ENCODE measurements at regions not wholly inside any gene's neighbourhood (a gene's known extent, or its start where the extent isn't known, plus 50 kb on each side); places are given as distances from the start of the nearest gene placed in this dataset.

- POLR2A ChIA-PET = no interaction called here
- in situ Hi-C loops (cut with HindIII; ENCODE audit: extremely low pct_ligation_motif_present, low pct_unique_long_range_greater_than_20kb) (no loop called here), intact Hi-C loops (cut with micrococcal nuclease; ENCODE audit: unreplicated experiment) (no loop called here)
- Histone ChIP-seq H3K27me3 (ENCODE audit: control insufficient read depth in 1 of 2, insufficient read depth in 2 of 2, low read length in 2 of 2) (no peaks in the 10 kb centered on the region), H3K4me2 (ENCODE audit: low read depth, low read length) (no peak overlapping the region), H3K9me3 (ENCODE audit: low read length) (peaks cover 11% of the 10 kb centered on the region; the same call in 1 of the 2 replicates), H2AFZ (ENCODE audit: low read length) (no peak overlapping the region), H3K9ac (ENCODE audit: insufficient read depth, low read depth, low read length) (no peak overlapping the region), H3K4me1 (ENCODE audit: insufficient read depth, low read length) (no peaks in the 10 kb centered on the region), H4K20me1 (ENCODE audit: insufficient read depth, low read length) (no peaks in the 10 kb centered on the region), H3K4me3 (replicated peaks in 1 of 3; ENCODE audit: insufficient read depth in 1 of 3, low read depth in 2 of 3, low read length in 3 of 3) (no peak overlapping the region), H3K79me2 (ENCODE audit: insufficient read depth, low read length) (no peaks in the 10 kb centered on the region), H3K36me3 (replicated peaks in 1 of 2; ENCODE audit: control insufficient read depth in 1 of 2, insufficient read depth in 2 of 2, low read length in 2 of 2) (no peaks in the 10 kb centered on the region), H3K27ac (ENCODE audit: extremely low read length, insufficient read depth, low read length) (no peak overlapping the region)
- FAIRE-seq = no peak
- no TSS peak for BruUV-seq (replicated peaks)
- WGBS (ENCODE audit: low lambda C conversion rate) = 3% methylated on average over 2 of the region's 2 CpGs
- TF ChIP-seq FOSL1 (CRISPR knock-in tag; IDR thresholded peaks at IDR 0.05; ENCODE audit: borderline replicate concordance) = no peak
- no peak for TF ChIP-seq JUNB (CRISPR knock-in tag; IDR thresholded peaks at IDR 0.05; ENCODE audit: borderline replicate concordance)
- TF ChIP-seq ZNF501 (CRISPR knock-in tag; IDR thresholded peaks at IDR 0.05) = no peak
- TF ChIP-seq KLF9 (CRISPR knock-in tag; IDR thresholded peaks at IDR 0.05; ENCODE audit: low read depth) = no peak
- TF ChIP-seq, protein P1, sequence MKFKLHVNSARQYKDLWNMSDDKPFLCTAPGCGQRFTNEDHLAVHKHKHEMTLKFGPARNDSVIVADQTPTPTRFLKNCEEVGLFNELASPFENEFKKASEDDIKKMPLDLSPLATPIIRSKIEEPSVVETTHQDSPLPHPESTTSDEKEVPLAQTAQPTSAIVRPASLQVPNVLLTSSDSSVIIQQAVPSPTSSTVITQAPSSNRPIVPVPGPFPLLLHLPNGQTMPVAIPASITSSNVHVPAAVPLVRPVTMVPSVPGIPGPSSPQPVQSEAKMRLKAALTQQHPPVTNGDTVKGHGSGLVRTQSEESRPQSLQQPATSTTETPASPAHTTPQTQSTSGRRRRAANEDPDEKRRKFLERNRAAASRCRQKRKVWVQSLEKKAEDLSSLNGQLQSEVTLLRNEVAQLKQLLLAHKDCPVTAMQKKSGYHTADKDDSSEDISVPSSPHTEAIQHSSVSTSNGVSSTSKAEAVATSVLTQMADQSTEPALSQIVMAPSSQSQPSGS (CRISPR knock-in tag; IDR thresholded peaks at IDR 0.05) = no peak
- no peak for TF ChIP-seq SATB2 (CRISPR knock-in tag; IDR thresholded peaks at IDR 0.05)
- no peak for TF ChIP-seq ZNF18 (CRISPR knock-in tag; IDR thresholded peaks at IDR 0.05; ENCODE audit: insufficient replicate concordance)
- no peak for TF ChIP-seq ZNF263 (CRISPR knock-in tag; IDR thresholded peaks at IDR 0.05)
- no peak for TF ChIP-seq HOXA3 (CRISPR knock-in tag; IDR thresholded peaks at IDR 0.05)
- no peak for TF ChIP-seq ZNF296 (CRISPR knock-in tag; conservative IDR thresholded peaks at IDR 0.05)
- no peak for TF ChIP-seq RXRA (CRISPR knock-in tag; IDR thresholded peaks at IDR 0.05)
- TF ChIP-seq ZNF572 (CRISPR knock-in tag; IDR thresholded peaks at IDR 0.05) = no peak
- TF ChIP-seq ZNF329 (CRISPR knock-in tag; IDR thresholded peaks at IDR 0.05; ENCODE audit: low read depth) = no peak
- no peak for TF ChIP-seq WIZ (CRISPR knock-in tag; IDR thresholded peaks at IDR 0.05)
- no peak for TF ChIP-seq ZNF569 (CRISPR knock-in tag; IDR thresholded peaks at IDR 0.05; ENCODE audit: borderline replicate concordance)
- TF ChIP-seq ZNF790 (CRISPR knock-in tag; IDR thresholded peaks at IDR 0.05; ENCODE audit: borderline replicate concordance) = no peak
- TF ChIP-seq ZNF451 (CRISPR knock-in tag; IDR thresholded peaks at IDR 0.05) = no peak
- no peak for TF ChIP-seq SOX13 (IDR thresholded peaks at IDR 0.05)
- TF ChIP-seq SOX13 (CRISPR knock-in tag; conservative IDR thresholded peaks at IDR 0.05 in 1 of 2, IDR thresholded peaks at IDR 0.05 in 1 of 2) = no peak
- TF ChIP-seq ZNF207 (IDR thresholded peaks at IDR 0.05; ENCODE audit: borderline replicate concordance) = no peak
- no peak for TF ChIP-seq ZNF614 (CRISPR knock-in tag; IDR thresholded peaks at IDR 0.05; ENCODE audit: borderline replicate concordance)
- no peak for ATAC-seq
- no peak for DNase-seq (ENCODE audit: low spot score)
- CTCF ChIA-PET (ENCODE audit: low intra/inter-chr PET ratio, low total read pairs) = no interaction called here
Observed at GRCh38 chr5:125266106-125266505, 519.7 kb upstream of the ZNF608 start.

All from HepG2 (cell line).